Natural killer cell (primary cell): ENCODE measurements at regions not wholly inside any gene's neighbourhood (a gene's known extent, or its start where the extent isn't known, plus 50 kb on each side); places are given as distances from the start of the nearest gene placed in this dataset.

Experiments used
- ATAC-seq, 3 donors: fragments of 150-1000 bp in 2 of 3; fragments of 200-7000 bp in 1 of 3; cut with Tn5 transposase; 1 replicate in 1 of 3; 2 replicates in 2 of 3; pipeline ENCODE4 v1.10.0; 2021; ENCODE audit warnings: mild to moderate bottlenecking in 2 of 3, moderate library complexity in 2 of 3
- DNase-seq, 2 donors: peaks; one replicate each; pipeline versions ENCODE4 v3.0.0 to v3.0.0-alpha.2; 2013 to 2021; ENCODE audit warnings: mixed read lengths in 1 of 2
- H3K27ac ChIP-seq: one replicate; pipeline ENCODE4 v1.5.1; 2013; ENCODE audit warnings: mild to moderate bottlenecking, low read length
- H3K27me3 ChIP-seq: one replicate; pipeline ENCODE4 v1.6.1; 2013; ENCODE audit warnings: low read length; ENCODE audit not compliant: control insufficient read depth, insufficient read depth
- H3K36me3 ChIP-seq: one replicate; pipeline ENCODE4 v1.6.1; 2013; ENCODE audit warnings: low read length; ENCODE audit not compliant: control insufficient read depth, insufficient read depth
- H3K4me1 ChIP-seq: one replicate; pipeline ENCODE4 v1.6.1; 2013; ENCODE audit warnings: low read length; ENCODE audit not compliant: control insufficient read depth, insufficient read depth
- H3K4me3 ChIP-seq: one replicate; pipeline ENCODE4 v1.5.1; 2013; ENCODE audit warnings: low read length
- H3K9me3 ChIP-seq: one replicate; pipeline ENCODE4 v1.6.1; 2013; ENCODE audit warnings: low read length; ENCODE audit not compliant: control insufficient read depth, insufficient read depth
- H3K27ac Mint-ChIP-seq, 2 donors: one replicate each; pipeline ENCODE4 v1.8.0; 2022; ENCODE audit warnings: mild to moderate bottlenecking in 2 of 2, mixed read lengths in 2 of 2, moderate library complexity in 1 of 2
- H3K27me3 Mint-ChIP-seq, 2 donors: one replicate each; pipeline ENCODE4 v1.8.0; 2022; ENCODE audit warnings: low read depth in 2 of 2, mixed read lengths in 2 of 2
- H3K36me3 Mint-ChIP-seq: one replicate; pipeline ENCODE4 v1.8.0; 2022; ENCODE audit warnings: mixed read lengths
- H3K4me1 Mint-ChIP-seq, 2 donors: one replicate each; pipeline ENCODE4 v1.8.0; 2022; ENCODE audit warnings: mixed read lengths in 2 of 2
- H3K4me3 Mint-ChIP-seq: one replicate; pipeline ENCODE4 v1.8.0; 2022; ENCODE audit warnings: mild to moderate bottlenecking, moderate library complexity, mixed read lengths
- H3K9me3 Mint-ChIP-seq, 2 donors: one replicate each; pipeline ENCODE4 v1.8.0; 2022; ENCODE audit warnings: mixed read lengths in 2 of 2
- CTCF ChIP-seq: fragments of 200-600 bp; IDR thresholded peaks from one replicate; pipeline ENCODE4 v1.8.0; 2022; ENCODE audit warnings: antibody characterized with exemption
- WGBS: methylation state at CpG from one replicate; pipeline ENCODE4 v1.1.7; 2013; ENCODE audit warnings: missing lambda C conversion rate; ENCODE audit not compliant: insufficient coverage; 5-methylcytosine and 5-hydroxymethylcytosine counted together
- intact Hi-C: fragments of 100-400 bp; cut with micrococcal nuclease; formaldehyde crosslinking; loops from one replicate; pipeline ENCODE4 v1.14.2; 2022

- Mint-ChIP-seq H3K27ac (no peak overlapping the region), H3K36me3 (no peaks in the 10 kb centered on the region), H3K4me1 (no peaks in the 10 kb centered on the region), H3K27me3 (peaks cover 9 to 13% of the 10 kb centered on the region in 2 donors), H3K4me3 (no peak overlapping the region), H3K9me3 (no peaks in the 10 kb centered on the region)
- Histone ChIP-seq H3K27ac (no peak overlapping the region), H3K36me3 (no peaks in the 10 kb centered on the region), H3K4me1 (no peaks in the 10 kb centered on the region), H3K9me3 (no peaks in the 10 kb centered on the region), H3K27me3 (no peaks in the 10 kb centered on the region), H3K4me3 (no peak overlapping the region)
- intact Hi-C loops = no loop called here
- TF ChIP-seq CTCF = no peak
- ATAC-seq (no peak), DNase-seq (no peak)
- 91% methylated on average over 18 of the region's 18 CpGs for WGBS
These were observed 65.7 kb upstream of the ZNF469 start for GRCh38 chr16:88316941-88317612.

GRCh38 chr16:88317613-88317965 is 65.2 kb upstream of the ZNF469 start:
- 91% methylated on average over 11 of the region's 11 CpGs for WGBS
- TF ChIP-seq CTCF = no peak
- no peaks in the 10 kb centered on the region for H3K36me3 ChIP-seq
- intact Hi-C loops = no loop called here
- H3K4me3 ChIP-seq = no peak overlapping the region
- H3K4me3 Mint-ChIP-seq = no peak overlapping the region
- no peaks in the 10 kb centered on the region for H3K9me3 Mint-ChIP-seq
- H3K36me3 Mint-ChIP-seq = no peaks in the 10 kb centered on the region
- no peaks in the 10 kb centered on the region for H3K9me3 ChIP-seq
- H3K4me1 ChIP-seq = no peaks in the 10 kb centered on the region
- H3K27ac Mint-ChIP-seq = no peak overlapping the region
- ATAC-seq = no peak
- H3K27ac ChIP-seq = no peak overlapping the region
- no peak for DNase-seq
- peaks cover 9 to 13% of the 10 kb centered on the region in 2 donors for H3K27me3 Mint-ChIP-seq
- H3K4me1 Mint-ChIP-seq = no peaks in the 10 kb centered on the region
- H3K27me3 ChIP-seq = no peaks in the 10 kb centered on the region

GRCh38 chr16:88318051-88318450 is 64.7 kb upstream of the ZNF469 start:
- no peak for TF ChIP-seq CTCF
- Mint-ChIP-seq H3K9me3 (no peaks in the 10 kb centered on the region), H3K27ac (no peak overlapping the region), H3K4me3 (no peak overlapping the region), H3K36me3 (no peaks in the 10 kb centered on the region), H3K27me3 (peaks cover 9 to 12% of the 10 kb centered on the region in 2 donors), H3K4me1 (no peaks in the 10 kb centered on the region)
- Histone ChIP-seq H3K4me1 (no peaks in the 10 kb centered on the region), H3K27ac (no peak overlapping the region), H3K27me3 (no peaks in the 10 kb centered on the region), H3K36me3 (no peaks in the 10 kb centered on the region), H3K9me3 (no peaks in the 10 kb centered on the region), H3K4me3 (no peak overlapping the region)
- ATAC-seq (no peak), DNase-seq (no peak)
- intact Hi-C loops = no loop called here
- WGBS = 92% methylated on average over 14 of the region's 14 CpGs

GRCh38 chr16:88318521-88318920 is 64.2 kb upstream of the ZNF469 start:
- no peak for TF ChIP-seq CTCF
- DNase-seq (no peak), ATAC-seq (no peak)
- H3K9me3 ChIP-seq = no peaks in the 10 kb centered on the region
- Mint-ChIP-seq H3K36me3 (no peaks in the 10 kb centered on the region), H3K4me1 (no peaks in the 10 kb centered on the region), H3K4me3 (no peak overlapping the region), H3K27ac (no peak overlapping the region), H3K27me3 (peaks cover 7 to 8% of the 10 kb centered on the region in 2 donors), H3K9me3 (no peaks in the 10 kb centered on the region)
- no peak overlapping the region for H3K4me3 ChIP-seq
- H3K4me1 ChIP-seq = no peaks in the 10 kb centered on the region
- intact Hi-C loops = no loop called here
- WGBS = 90% methylated on average over 14 of the region's 14 CpGs
- no peaks in the 10 kb centered on the region for H3K27me3 ChIP-seq
- H3K27ac ChIP-seq = no peak overlapping the region
- H3K36me3 ChIP-seq = no peaks in the 10 kb centered on the region
